Vagina (tissue), 2 donors: ENCODE measurements at regions not wholly inside any gene's neighbourhood (a gene's known extent, or its start where the extent isn't known, plus 50 kb on each side); places are given as distances from the start of the nearest gene placed in this dataset.

Experiments used
- CTCF ChIP-seq, 3 experiments: fragments of 450-650 bp in 2 of 3; fragments of 200-600 bp in 1 of 3; sonication (generic) in 1 of 3; IDR thresholded peaks; one replicate each; pipeline ENCODE4 v1.5.1; 2017 to 2019; ENCODE audit warnings: antibody characterized with exemption in 3 of 3, mild to moderate bottlenecking in 2 of 3, moderate library complexity in 2 of 3
- POLR2A ChIP-seq, 2 donors: fragments of 450-650 bp; IDR thresholded peaks; one replicate each; pipeline ENCODE4 v1.6.1; 2017; ENCODE audit warnings: antibody characterized with exemption in 2 of 2, mild to moderate bottlenecking in 2 of 2, moderate library complexity in 2 of 2
- POLR2AphosphoS5 ChIP-seq, 2 donors: sonication (generic); formaldehyde crosslinking; IDR thresholded peaks; one replicate each; pipeline ENCODE4 v1.9.0; 2017; ENCODE audit warnings: antibody characterized with exemption in 2 of 2, mild to moderate bottlenecking in 2 of 2, low read depth in 1 of 2; ENCODE audit not compliant: insufficient read depth in 1 of 2

GRCh38 chr2:236397681-236398080 lies 133.5 kb upstream of the ASB18 start:
- TF ChIP-seq CTCF (IDR thresholded peaks at IDR 0.05) (no peak), POLR2A (IDR thresholded peaks at IDR 0.05) (no peak), POLR2AphosphoS5 (IDR thresholded peaks at IDR 0.05; ENCODE audit: insufficient read depth in 1 of 2, low read depth in 1 of 2) (no peak)
